HCT116 (cell line): ENCODE measurements at regions not wholly inside any gene's neighbourhood (a gene's known extent, or its start where the extent isn't known, plus 50 kb on each side); places are given as distances from the start of the nearest gene placed in this dataset.
"Not testable (repeated sequence)": the region's sequence is repeated elsewhere in the genome, so short reads cannot be mapped to it uniquely, and the experiment has no call there.

ENCODE experiments used
- ATAC-seq: fragments of 200-7000 bp; cut with Tn5 transposase; 2 replicates; pipeline ENCODE4 v1.9.1; 2020; ENCODE audit warnings: mild to moderate bottlenecking, moderate library complexity
- BruUV-seq: library from RNA; stranded (reverse); fragments of 400-500 nt; replicated peaks from 2 replicates; lab custom pipeline; 2021; lab: Mats Ljungman, UMichigan
- CTCF ChIA-PET: fragments of 300-600 bp; sonication (Branson Sonifier 250); formaldehyde crosslinking; loops from one replicate; lab custom pipeline; 2021; ENCODE audit warnings: antibody characterized with exemption; lab: Charles Lee
- POLR2A ChIA-PET: fragments of 300-600, 350-600 bp; sonication (Branson Sonifier 250); formaldehyde crosslinking; loops from one replicate; lab custom pipeline; 2021; ENCODE audit warnings: antibody characterized with exemption; lab: Charles Lee
- RAD21 ChIA-PET, 2 experiments: fragments of 300-600 bp; sonication (Branson Sonifier 250); formaldehyde crosslinking; loops; one replicate each; lab custom pipeline; 2023; ENCODE audit warnings: low total read pairs in 2 of 2; ENCODE audit not compliant: uncharacterized antibody in 2 of 2, unreplicated experiment in 2 of 2, low non-redundant PET in 1 of 2; lab: Charles Lee
- DNase-seq: peaks from one replicate; pipeline ENCODE4 v3.0.0-alpha.2; 2010; ENCODE audit warnings: low read depth, low spot score
- H2AFZ ChIP-seq: fragments of 200-600 bp; shearing (Covaris generic), sonication (generic); 2 replicates; pipeline ENCODE4 v1.6.1; 2017; ENCODE audit warnings: low read depth, mixed run types, mixed read lengths, antibody characterized with exemption, low read length; ENCODE audit not compliant: poor library complexity, severe bottlenecking
- H3K27ac ChIP-seq: 2 replicates; pipeline ENCODE4 v1.5.1; 2012; ENCODE audit warnings: low read depth, low read length
- H3K27me3 ChIP-seq: fragments of 200-600 bp; sonication (generic); 2 replicates; pipeline ENCODE4 v1.6.1; 2016; ENCODE audit warnings: mixed run types, low read length, mixed read lengths; ENCODE audit not compliant: insufficient read depth
- H3K36me3 ChIP-seq, 2 experiments: fragments of 200-500 bp in 1 of 2; fragments of 200-600 bp in 1 of 2; sonication (Bioruptor generic) in 1 of 2; sonication (generic) in 1 of 2; 2 replicates each; pipeline versions ENCODE4 v1.5.1 to v1.6.1; 2014 to 2016; ENCODE audit warnings: low read length in 2 of 2, inconsistent platforms in 1 of 2, mixed read lengths in 1 of 2, mixed run types in 1 of 2; ENCODE audit not compliant: insufficient read depth in 2 of 2, control insufficient read depth in 1 of 2
- H3K4me1 ChIP-seq, 2 experiments: fragments of 200-600 bp in 1 of 2; sonication (generic) in 1 of 2; 2 replicates each; pipeline versions ENCODE4 v1.5.1 to v1.6.1; 2012 to 2017; ENCODE audit warnings: low read length in 2 of 2, inconsistent platforms in 1 of 2, mild to moderate bottlenecking in 1 of 2, mixed read lengths in 1 of 2, mixed run types in 1 of 2, moderate library complexity in 1 of 2; ENCODE audit not compliant: insufficient read depth in 2 of 2, control insufficient read depth in 1 of 2
- H3K4me2 ChIP-seq: fragments of 200-600 bp; sonication (generic); 2 replicates; pipeline ENCODE4 v1.6.1; 2017; ENCODE audit warnings: mixed run types, low read length, mixed read lengths
- H3K4me3 ChIP-seq, 2 experiments: fragments of 200-600 bp in 1 of 2; sonication (generic) in 1 of 2; replicated peaks in 1 of 2; 2 replicates each; pipeline ENCODE4 v1.5.1; 2011 to 2016; ENCODE audit warnings: low read length in 2 of 2, control low read depth in 1 of 2, low read depth in 1 of 2, mild to moderate bottlenecking in 1 of 2, mixed read lengths in 1 of 2, mixed run types in 1 of 2
- H3K79me2 ChIP-seq: fragments of 200-600 bp; sonication (generic); 2 replicates; pipeline ENCODE4 v1.6.1; 2017; ENCODE audit warnings: mild to moderate bottlenecking, mixed run types, low read length, moderate library complexity, mixed read lengths; ENCODE audit not compliant: insufficient read depth
- H3K9ac ChIP-seq: fragments of 200-600 bp; sonication (generic); 2 replicates; pipeline ENCODE4 v1.6.1; 2016; ENCODE audit warnings: low read length, mixed read lengths
- H3K9me2 ChIP-seq: fragments of 200-600 bp; sonication (generic), shearing (Covaris generic); 2 replicates; pipeline ENCODE4 v1.6.1; 2017; ENCODE audit warnings: mixed run types, mild to moderate bottlenecking, moderate library complexity; ENCODE audit not compliant: insufficient read depth
- H3K9me3 ChIP-seq, 2 experiments: fragments of 200-500 bp in 1 of 2; fragments of 200-600 bp in 1 of 2; sonication (Bioruptor generic) in 1 of 2; sonication (generic) in 1 of 2; 2 replicates each; pipeline ENCODE4 v1.6.1; 2014 to 2017; ENCODE audit warnings: low read length in 2 of 2, mixed read lengths in 2 of 2, inconsistent platforms in 1 of 2, low read depth in 1 of 2, mild to moderate bottlenecking in 1 of 2, mixed run types in 1 of 2, moderate library complexity in 1 of 2; ENCODE audit not compliant: control insufficient read depth in 1 of 2, insufficient read depth in 1 of 2
- H4K20me1 ChIP-seq: fragments of 200-600 bp; sonication (generic), shearing (Covaris generic); 2 replicates; pipeline ENCODE4 v1.6.1; 2017; ENCODE audit warnings: mixed run types, mild to moderate bottlenecking, moderate library complexity; ENCODE audit not compliant: insufficient read depth
- RAD21 ChIP-seq: IDR thresholded peaks from 2 replicates; pipeline ENCODE4 v1.6.1; 2012; ENCODE audit warnings: low read depth, mild to moderate bottlenecking
- intact Hi-C: fragments of 100-400 bp; cut with micrococcal nuclease; formaldehyde crosslinking; loops from 2 replicates; pipeline ENCODE4 v1.10.0; 2022

DNA sequence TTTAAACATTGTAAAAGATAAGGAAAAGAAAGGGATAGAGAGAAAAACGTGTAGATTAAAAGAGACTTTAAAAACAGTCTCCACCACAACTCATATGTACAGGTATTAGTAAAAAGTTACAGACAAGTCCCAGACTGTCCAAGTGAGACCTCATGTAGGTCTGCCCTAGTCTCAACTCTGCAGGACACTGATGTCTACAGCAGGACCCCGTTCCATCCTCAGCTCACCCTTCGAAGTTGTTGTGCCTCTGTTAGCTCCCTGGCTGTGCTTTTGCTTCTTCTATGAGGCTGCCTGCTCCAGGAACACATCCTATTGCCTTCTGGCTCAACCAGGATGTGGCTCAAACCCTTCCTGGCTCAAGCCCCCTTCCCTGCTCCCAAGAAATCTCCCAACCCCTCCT, 72.9 kb upstream of the FBXO28 start (continued):
- no peak for TF ChIP-seq RAD21
- TF ChIP-seq, all 23 proteins: peak for 0

- H3K4me1 ChIP-seq, H3K27ac ChIP-seq, CTCF ChIA-PET, H3K4me2 ChIP-seq, H3K9me2 ChIP-seq, H3K9ac ChIP-seq, H3K4me3 ChIP-seq, BruUV-seq, H3K79me2 ChIP-seq, H4K20me1 ChIP-seq, ATAC-seq, RAD21 ChIA-PET, H3K36me3 ChIP-seq, H3K9me3 ChIP-seq, H3K27me3 ChIP-seq, intact Hi-C loops, DNase-seq, H2AFZ ChIP-seq: not testable (repeated sequence)
- POLR2A ChIA-PET, result interaction anchor here (1.4 kb wide), 1 partner anchor 11 kb away, joined by 3 read pairs; no protein-coding TSS in a partner anchor
These were observed 73.5 kb upstream of the FBXO28 start for GRCh38 chr1:224040423-224040822.

GRCh38 chr1:224040006-224040405, 73.9 kb upstream of the FBXO28 start:
- intact Hi-C loops, H3K9ac ChIP-seq, ATAC-seq, H4K20me1 ChIP-seq, H3K4me2 ChIP-seq, H3K79me2 ChIP-seq, H3K9me3 ChIP-seq, H3K4me3 ChIP-seq, RAD21 ChIA-PET, H3K27me3 ChIP-seq, CTCF ChIA-PET, POLR2A ChIA-PET, H3K27ac ChIP-seq, H3K9me2 ChIP-seq, BruUV-seq, H2AFZ ChIP-seq, H3K36me3 ChIP-seq, H3K4me1 ChIP-seq, DNase-seq: not testable (repeated sequence)

- ATAC-seq, H3K27me3 ChIP-seq, RAD21 ChIA-PET, H3K79me2 ChIP-seq, H3K36me3 ChIP-seq, CTCF ChIA-PET, H3K27ac ChIP-seq, BruUV-seq, H3K9me2 ChIP-seq, H3K4me1 ChIP-seq, H4K20me1 ChIP-seq, H3K9me3 ChIP-seq, H3K4me3 ChIP-seq, H3K9ac ChIP-seq, POLR2A ChIA-PET, H2AFZ ChIP-seq, DNase-seq, intact Hi-C loops, H3K4me2 ChIP-seq: not testable (repeated sequence)
These were observed 75.1 kb upstream of the FBXO28 start for GRCh38 chr1:224038832-224039231.

- H3K9ac ChIP-seq, H4K20me1 ChIP-seq, H3K4me3 ChIP-seq, H3K27ac ChIP-seq, BruUV-seq, intact Hi-C loops, H3K4me2 ChIP-seq, POLR2A ChIA-PET, H3K9me2 ChIP-seq, H2AFZ ChIP-seq, H3K79me2 ChIP-seq, H3K4me1 ChIP-seq, ATAC-seq, H3K36me3 ChIP-seq, H3K27me3 ChIP-seq, CTCF ChIA-PET, RAD21 ChIA-PET, H3K9me3 ChIP-seq, DNase-seq: not testable (repeated sequence)
These were observed 76.5 kb upstream of the FBXO28 start for GRCh38 chr1:224037362-224037761.
